Neural cell (in vitro differentiated cells): ENCODE measurements at regions not wholly inside any gene's neighbourhood (a gene's known extent, or its start where the extent isn't known, plus 50 kb on each side); places are given as distances from the start of the nearest gene placed in this dataset.

ENCODE experiments used
- CTCF ChIP-seq: fragments of 450-650 bp; IDR thresholded peaks from 2 replicates; pipeline ENCODE4 v1.5.1; 2014; ENCODE audit warnings: antibody characterized with exemption, mild to moderate bottlenecking, moderate library complexity; ENCODE audit not compliant: poor library complexity, severe bottlenecking
- EP300 ChIP-seq: fragments of 450-650 bp; conservative IDR thresholded peaks from 2 replicates; pipeline ENCODE4 v1.6.1; 2014; ENCODE audit warnings: antibody characterized with exemption, mild to moderate bottlenecking, moderate library complexity; ENCODE audit not compliant: poor library complexity, severe bottlenecking
- EZH2 ChIP-seq: fragments of 200-600, 300-800 bp; shearing (Covaris generic), sonication (generic); IDR thresholded peaks from 2 replicates; pipeline ENCODE4 v1.6.1; 2014; ENCODE audit warnings: antibody characterized with exemption, low read length, borderline replicate concordance, mild to moderate bottlenecking; ENCODE audit not compliant: insufficient read depth, poor library complexity, severe bottlenecking
- RAD21 ChIP-seq: fragments of 450-650 bp; conservative IDR thresholded peaks from 2 replicates; pipeline ENCODE4 v1.6.1; 2014; ENCODE audit warnings: antibody characterized with exemption, mild to moderate bottlenecking, moderate library complexity
- REST ChIP-seq: IDR thresholded peaks from 2 replicates; pipeline ENCODE4 v1.6.1; 2012; ENCODE audit warnings: borderline replicate concordance
- SMC3 ChIP-seq: fragments of 450-650 bp; conservative IDR thresholded peaks from 2 replicates; pipeline ENCODE4 v1.6.1; 2014; ENCODE audit warnings: antibody characterized with exemption, mild to moderate bottlenecking, moderate library complexity; ENCODE audit not compliant: poor library complexity
- TAF1 ChIP-seq: IDR thresholded peaks from 2 replicates; pipeline ENCODE4 v1.6.1; 2012; ENCODE audit warnings: low read depth

- TF ChIP-seq CTCF (no peak), TAF1 (no peak), EP300 (no peak), SMC3 (no peak), EZH2 (no peak), RAD21 (no peak), REST (no peak)
Observed at GRCh38 chr6:18326980-18327379, 60.2 kb upstream of the RNF144B start.
